ENCODE measurements at regions not wholly inside any gene's neighbourhood (a gene's known extent, or its start where the extent isn't known, plus 50 kb on each side); places are given as distances from the start of the nearest gene placed in this dataset.

DNA sequence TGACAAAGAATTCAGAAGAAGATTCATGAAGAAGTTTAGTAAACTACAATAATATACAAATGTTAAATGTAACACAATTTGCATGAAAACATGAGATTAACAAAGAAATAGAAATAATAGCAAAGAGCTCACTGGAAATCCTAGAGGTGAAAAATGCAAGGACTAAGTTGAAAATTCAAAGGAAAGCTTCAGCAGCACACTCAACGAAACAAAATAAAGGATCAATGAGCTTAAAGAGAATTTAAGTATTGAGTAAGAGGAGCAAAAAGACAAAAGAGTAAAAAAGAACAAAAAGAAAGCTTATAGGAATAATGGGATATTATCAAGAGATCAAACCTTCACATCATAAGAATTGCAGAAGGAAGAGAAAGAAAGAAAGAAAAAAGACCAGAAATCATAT is 583.8 kb upstream of the NECTIN3 start:
- TF ChIP-seq EZH2 (IDR thresholded peaks at IDR 0.05), result no peak
- no peak for TF ChIP-seq POLR2AphosphoS5 (IDR thresholded peaks at IDR 0.05; ENCODE audit: borderline replicate concordance, low read depth, low read length)

Measured in SK-N-MC (cell line).